ENCODE measurements at regions not wholly inside any gene's neighbourhood (a gene's known extent, or its start where the extent isn't known, plus 50 kb on each side); places are given as distances from the start of the nearest gene placed in this dataset.

GRCh38 chr1:199223936-199224335, 585.1 kb downstream of the PTPRC start:
- Histone ChIP-seq H3K9ac (ENCODE audit: low read length) (no peak overlapping the region), H2AFZ (ENCODE audit: low read length) (no peak overlapping the region), H4K20me1 (ENCODE audit: insufficient read depth, low read length) (no peaks in the 10 kb centered on the region), H3K4me3 (ENCODE audit: low read depth, low read length, poor library complexity, severe bottlenecking) (no peak overlapping the region), H3K9me3 (ENCODE audit: low read length) (no peaks in the 10 kb centered on the region), H3K79me2 (ENCODE audit: insufficient read depth, low read length) (no peaks in the 10 kb centered on the region), H3K9me2 (ENCODE audit: low read depth, low read length) (no peaks in the 10 kb centered on the region), H3K4me1 (ENCODE audit: insufficient read depth, low read length, severe bottlenecking) (peaks cover 64% of the 10 kb centered on the region), H3K27me3 (ENCODE audit: insufficient read depth, low read length) (no peaks in the 10 kb centered on the region), H3K27ac (ENCODE audit: low read depth, low read length, poor library complexity, severe bottlenecking) (no peak overlapping the region), H3F3A (ENCODE audit: insufficient read depth, low read length) (no peaks in the 10 kb centered on the region), H3K4me2 (ENCODE audit: low read length) (no peak overlapping the region), H3K36me3 (ENCODE audit: insufficient read depth, low read length) (no peaks in the 10 kb centered on the region)
- TF ChIP-seq, protein P1, sequence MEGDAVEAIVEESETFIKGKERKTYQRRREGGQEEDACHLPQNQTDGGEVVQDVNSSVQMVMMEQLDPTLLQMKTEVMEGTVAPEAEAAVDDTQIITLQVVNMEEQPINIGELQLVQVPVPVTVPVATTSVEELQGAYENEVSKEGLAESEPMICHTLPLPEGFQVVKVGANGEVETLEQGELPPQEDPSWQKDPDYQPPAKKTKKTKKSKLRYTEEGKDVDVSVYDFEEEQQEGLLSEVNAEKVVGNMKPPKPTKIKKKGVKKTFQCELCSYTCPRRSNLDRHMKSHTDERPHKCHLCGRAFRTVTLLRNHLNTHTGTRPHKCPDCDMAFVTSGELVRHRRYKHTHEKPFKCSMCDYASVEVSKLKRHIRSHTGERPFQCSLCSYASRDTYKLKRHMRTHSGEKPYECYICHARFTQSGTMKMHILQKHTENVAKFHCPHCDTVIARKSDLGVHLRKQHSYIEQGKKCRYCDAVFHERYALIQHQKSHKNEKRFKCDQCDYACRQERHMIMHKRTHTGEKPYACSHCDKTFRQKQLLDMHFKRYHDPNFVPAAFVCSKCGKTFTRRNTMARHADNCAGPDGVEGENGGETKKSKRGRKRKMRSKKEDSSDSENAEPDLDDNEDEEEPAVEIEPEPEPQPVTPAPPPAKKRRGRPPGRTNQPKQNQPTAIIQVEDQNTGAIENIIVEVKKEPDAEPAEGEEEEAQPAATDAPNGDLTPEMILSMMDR (IDR thresholded peaks at IDR 0.05; ENCODE audit: low read length) = no peak
- TF ChIP-seq EZH2 (IDR thresholded peaks at IDR 0.05; ENCODE audit: borderline replicate concordance, low read length) = no peak

- no peak overlapping the region for H3K9ac ChIP-seq (ENCODE audit: low read length)
These were observed 587.3 kb downstream of the PTPRC start for GRCh38 chr1:199226163-199226562.

GRCh38 chr1:199242147-199242546, 603.3 kb downstream of the PTPRC start:
- Histone ChIP-seq H3K4me3 (ENCODE audit: low read depth, low read length, poor library complexity, severe bottlenecking) (no peak overlapping the region), H4K20me1 (ENCODE audit: insufficient read depth, low read length) (no peaks in the 10 kb centered on the region)
- TF ChIP-seq, protein P1 (IDR thresholded peaks at IDR 0.05; ENCODE audit: low read length) = no peak
- no peak for TF ChIP-seq EZH2 (IDR thresholded peaks at IDR 0.05; ENCODE audit: borderline replicate concordance, low read length)

More at GRCh38 chr1:199226163-199226562, 587.3 kb downstream of the PTPRC start:
- Histone ChIP-seq H3K36me3 (ENCODE audit: insufficient read depth, low read length) (no peaks in the 10 kb centered on the region), H2AFZ (ENCODE audit: low read length) (peak overlapping the region; percentile 89; the same call in 1 of the 2 replicates), H3K27ac (ENCODE audit: low read depth, low read length, poor library complexity, severe bottlenecking) (peak overlapping the region; percentile 18), H3K4me3 (ENCODE audit: low read depth, low read length, poor library complexity, severe bottlenecking) (no peak overlapping the region), H3K79me2 (ENCODE audit: insufficient read depth, low read length) (no peaks in the 10 kb centered on the region), H3F3A (ENCODE audit: insufficient read depth, low read length) (no peaks in the 10 kb centered on the region), H3K9me3 (ENCODE audit: low read length) (no peaks in the 10 kb centered on the region), H4K20me1 (ENCODE audit: insufficient read depth, low read length) (no peaks in the 10 kb centered on the region), H3K27me3 (ENCODE audit: insufficient read depth, low read length) (no peaks in the 10 kb centered on the region), H3K9me2 (ENCODE audit: low read depth, low read length) (no peaks in the 10 kb centered on the region), H3K4me2 (ENCODE audit: low read length) (no peak overlapping the region), H3K4me1 (ENCODE audit: insufficient read depth, low read length, severe bottlenecking) (peaks cover 58% of the 10 kb centered on the region)
- TF ChIP-seq EZH2 (IDR thresholded peaks at IDR 0.05; ENCODE audit: borderline replicate concordance, low read length) = no peak

DNA sequence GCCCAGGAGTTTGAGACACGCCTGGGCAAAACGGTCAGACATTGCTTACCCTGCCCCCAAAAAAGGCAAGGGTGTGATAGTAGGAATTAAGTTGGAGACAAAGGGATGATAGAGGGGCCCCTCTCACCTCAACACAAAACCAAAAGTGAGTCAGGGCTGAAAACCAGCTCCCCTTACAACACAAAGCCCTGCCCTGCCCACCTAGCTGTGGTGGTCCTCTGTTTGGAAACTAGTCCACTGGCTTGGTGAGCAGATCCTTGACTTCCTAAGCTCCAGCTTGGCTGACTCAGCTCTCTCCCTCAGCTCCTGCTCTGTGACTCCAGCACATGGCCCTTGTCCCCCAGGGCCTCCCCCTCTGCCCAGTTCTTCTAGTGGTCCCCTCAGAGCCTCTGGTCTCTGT, 603.8 kb downstream of the PTPRC start:
- no peak for TF ChIP-seq EZH2 (IDR thresholded peaks at IDR 0.05; ENCODE audit: borderline replicate concordance, low read length)
- no peak overlapping the region for H3K4me2 ChIP-seq (ENCODE audit: low read length)
- H3K79me2 ChIP-seq (ENCODE audit: insufficient read depth, low read length) = no peaks in the 10 kb centered on the region
- no peaks in the 10 kb centered on the region for H3K9me2 ChIP-seq (ENCODE audit: low read depth, low read length)
- no peak overlapping the region; the same call in 1 of the 2 replicates for H3K9ac ChIP-seq (ENCODE audit: low read length)
- H3K36me3 ChIP-seq (ENCODE audit: insufficient read depth, low read length) = no peaks in the 10 kb centered on the region
- no peak overlapping the region for H2AFZ ChIP-seq (ENCODE audit: low read length)
- H3K27ac ChIP-seq (ENCODE audit: low read depth, low read length, poor library complexity, severe bottlenecking) = peak overlapping the region; percentile 40
- no peaks in the 10 kb centered on the region for H4K20me1 ChIP-seq (ENCODE audit: insufficient read depth, low read length)
- no peaks in the 10 kb centered on the region for H3F3A ChIP-seq (ENCODE audit: insufficient read depth, low read length)
- no peaks in the 10 kb centered on the region for H3K27me3 ChIP-seq (ENCODE audit: insufficient read depth, low read length)
- H3K9me3 ChIP-seq (ENCODE audit: low read length) = no peaks in the 10 kb centered on the region
- peaks cover 25% of the 10 kb centered on the region for H3K4me1 ChIP-seq (ENCODE audit: insufficient read depth, low read length, severe bottlenecking)
- H3K4me3 ChIP-seq (ENCODE audit: low read depth, low read length, poor library complexity, severe bottlenecking) = no peak overlapping the region

More at GRCh38 chr1:199242147-199242546, 603.3 kb downstream of the PTPRC start:
- Histone ChIP-seq H3K9ac (ENCODE audit: low read length) (no peak overlapping the region), H3K9me3 (ENCODE audit: low read length) (no peaks in the 10 kb centered on the region), H3F3A (ENCODE audit: insufficient read depth, low read length) (no peaks in the 10 kb centered on the region), H2AFZ (ENCODE audit: low read length) (0 out of 2 replicates have a peak overlapping the region, but pooled peaks have one; percentile 26), H3K27me3 (ENCODE audit: insufficient read depth, low read length) (no peaks in the 10 kb centered on the region), H3K27ac (ENCODE audit: low read depth, low read length, poor library complexity, severe bottlenecking) (peak overlapping the region; percentile 40), H3K36me3 (ENCODE audit: insufficient read depth, low read length) (no peaks in the 10 kb centered on the region), H3K79me2 (ENCODE audit: insufficient read depth, low read length) (no peaks in the 10 kb centered on the region), H3K4me1 (ENCODE audit: insufficient read depth, low read length, severe bottlenecking) (peaks cover 25% of the 10 kb centered on the region), H3K4me2 (ENCODE audit: low read length) (no peak overlapping the region), H3K9me2 (ENCODE audit: low read depth, low read length) (no peaks in the 10 kb centered on the region)

Measured in OCI-LY1 (cell line).